HG03064 (cell line): ENCODE measurements at regions not wholly inside any gene's neighbourhood (a gene's known extent, or its start where the extent isn't known, plus 50 kb on each side); places are given as distances from the start of the nearest gene placed in this dataset.

Experiments
- ATAC-seq: cut with Tn5 transposase; IDR thresholded peaks from one replicate; pipeline ENCODE4 v1.9.1; 2021; ENCODE audit warnings: low read depth; ENCODE audit not compliant: unreplicated experiment

GRCh38 chr11:28849053-28849452 lies 740.9 kb downstream of the METTL15 start:
- ATAC-seq: no peak

GRCh38 chr11:28842716-28843115 lies 734.5 kb downstream of the METTL15 start:
- no peak for ATAC-seq

- no peak for ATAC-seq
Measured at GRCh38 chr11:28838741-28839140, 730.6 kb downstream of the METTL15 start.

- ATAC-seq: no peak
Measured at GRCh38 chr11:28837599-28837998, 729.4 kb downstream of the METTL15 start.

GRCh38 chr11:28836285-28837081 lies 728.3 kb downstream of the METTL15 start:
- ATAC-seq: no peak

GRCh38 chr11:28835790-28836189 lies 727.6 kb downstream of the METTL15 start:
- no peak for ATAC-seq

GRCh38 chr11:28835317-28835716 lies 727.1 kb downstream of the METTL15 start:
- no peak for ATAC-seq

GRCh38 chr11:28834877-28835276 lies 726.7 kb downstream of the METTL15 start:
- ATAC-seq: no peak

- no peak for ATAC-seq
Measured at GRCh38 chr11:28833670-28834069, 725.5 kb downstream of the METTL15 start.

- ATAC-seq: no peak
Measured at GRCh38 chr11:28833169-28833568, 725.0 kb downstream of the METTL15 start.

GRCh38 chr11:28826807-28827206 lies 718.6 kb downstream of the METTL15 start:
- no peak for ATAC-seq

GRCh38 chr11:28822576-28822975 lies 714.4 kb downstream of the METTL15 start:
- ATAC-seq: no peak

- ATAC-seq: no peak
Measured at GRCh38 chr11:28820296-28820989, 712.3 kb downstream of the METTL15 start.

GRCh38 chr11:28819741-28820140 lies 711.6 kb downstream of the METTL15 start:
- ATAC-seq: no peak

- ATAC-seq: no peak
Measured at GRCh38 chr11:28815110-28815509, 706.9 kb downstream of the METTL15 start.

- no peak for ATAC-seq
Measured at GRCh38 chr11:28808771-28809170, 700.6 kb downstream of the METTL15 start.

- ATAC-seq: no peak
Measured at GRCh38 chr11:28799316-28799715, 691.1 kb downstream of the METTL15 start.

GRCh38 chr11:28798286-28798685 lies 690.1 kb downstream of the METTL15 start:
- no peak for ATAC-seq

GRCh38 chr11:28797536-28797935 lies 689.3 kb downstream of the METTL15 start:
- ATAC-seq: no peak

- no peak for ATAC-seq
Measured at GRCh38 chr11:28794405-28794804, 686.2 kb downstream of the METTL15 start.

- ATAC-seq: no peak
Measured at GRCh38 chr11:28793282-28793738, 685.1 kb downstream of the METTL15 start.

GRCh38 chr11:28792856-28793255 lies 684.7 kb downstream of the METTL15 start:
- ATAC-seq: no peak
